GM10248 (cell line): ENCODE measurements at regions not wholly inside any gene's neighbourhood (a gene's known extent, or its start where the extent isn't known, plus 50 kb on each side); places are given as distances from the start of the nearest gene placed in this dataset.

Experiments
- CTCF ChIA-PET: fragments of 300-600 bp; sonication (Branson Sonifier 250); formaldehyde crosslinking; extraction: SDS; loops from one replicate; lab custom pipeline; 2021; ENCODE audit warnings: antibody characterized with exemption; lab: Yijun Ruan, JAX
- POLR2A ChIA-PET: fragments of 350-650 bp; sonication (Branson Sonifier 250); formaldehyde crosslinking; extraction: SDS; loops from one replicate; lab custom pipeline; 2020; ENCODE audit warnings: antibody characterized with exemption; lab: Yijun Ruan, JAX
- DNase-seq: peaks from one replicate; pipeline ENCODE4 v3.0.0; 2012; ENCODE audit errors: extremely low spot score
- CTCF ChIP-seq: IDR thresholded peaks from 2 replicates; pipeline ENCODE4 v1.5.1; 2012; ENCODE audit warnings: mild to moderate bottlenecking, low read depth; ENCODE audit errors: extremely low read depth, missing control alignments, control extremely low read depth

- ChIA-PET CTCF (interaction anchor here (1.4 kb wide), 1 partner anchor 13 kb away, joined by 4 read pairs; no protein-coding TSS in a partner anchor), POLR2A (no interaction called here)
- no peak for DNase-seq
- no peak for TF ChIP-seq CTCF
These were observed 68.3 kb downstream of the CHST1 start for GRCh38 chr11:45597097-45597496.

- TF ChIP-seq CTCF: no peak
- ChIA-PET CTCF (interaction anchor here (1.4 to 1.6 kb wide), 2 partner anchors 12 to 41 kb away, joined by 4 read pairs; no protein-coding TSS in a partner anchor), POLR2A (interaction anchor here (0.5 kb wide), 1 partner anchor 696 kb away, joined by 6 read pairs; no protein-coding TSS in a partner anchor)
- DNase-seq: no peak
These were observed 68.9 kb downstream of the CHST1 start for GRCh38 chr11:45596571-45596970.

DNA sequence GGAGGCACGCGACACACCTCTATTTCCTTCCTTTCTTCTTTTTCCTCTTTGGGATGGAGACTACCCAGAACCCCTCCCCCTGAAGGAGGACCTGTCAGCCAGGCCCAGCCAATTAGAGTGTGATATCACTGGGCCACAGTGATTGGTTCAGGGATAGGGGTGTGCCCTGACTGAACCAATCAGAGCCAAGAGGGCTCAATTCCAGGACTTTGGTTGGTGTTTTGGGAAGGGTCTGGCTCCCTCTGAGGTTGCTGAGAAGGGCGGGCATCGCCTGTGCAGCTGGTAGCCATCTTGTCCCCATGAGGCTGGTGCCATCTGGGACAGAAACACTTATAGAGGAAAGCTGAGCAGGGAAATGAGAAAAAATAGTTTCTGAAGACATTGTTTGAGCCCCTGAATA lies 71.4 kb downstream of the CHST1 start:
- ChIA-PET CTCF (no interaction called here), POLR2A (no interaction called here)
- no peak for DNase-seq
- TF ChIP-seq CTCF: no peak

GRCh38 chr11:45592636-45593035 lies 72.8 kb downstream of the CHST1 start:
- DNase-seq: no peak
- ChIA-PET POLR2A (no interaction called here), CTCF (no interaction called here)
- TF ChIP-seq CTCF: no peak

DNA sequence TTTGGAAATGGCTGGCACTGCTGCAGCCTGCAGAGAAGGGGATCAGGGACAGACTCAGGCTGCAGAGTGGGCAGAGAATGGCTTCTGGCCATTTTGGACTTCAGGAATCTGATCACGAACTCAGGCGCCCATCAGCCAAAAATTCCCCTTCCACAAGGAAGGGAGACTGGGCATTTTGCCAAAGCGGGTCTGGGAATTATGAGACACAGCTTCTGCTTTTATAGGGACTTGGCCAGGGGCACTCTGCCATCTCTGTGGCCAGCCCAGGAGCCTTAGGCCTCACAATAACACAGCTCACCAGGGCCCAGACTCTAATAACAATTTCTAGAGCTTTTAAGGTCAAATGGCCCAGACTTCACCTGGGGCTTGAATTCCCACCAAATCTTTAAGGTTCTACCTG lies 74.7 kb downstream of the CHST1 start:
- ChIA-PET POLR2A (no interaction called here), CTCF (no interaction called here)
- no peak for DNase-seq
- TF ChIP-seq CTCF: no peak

DNA sequence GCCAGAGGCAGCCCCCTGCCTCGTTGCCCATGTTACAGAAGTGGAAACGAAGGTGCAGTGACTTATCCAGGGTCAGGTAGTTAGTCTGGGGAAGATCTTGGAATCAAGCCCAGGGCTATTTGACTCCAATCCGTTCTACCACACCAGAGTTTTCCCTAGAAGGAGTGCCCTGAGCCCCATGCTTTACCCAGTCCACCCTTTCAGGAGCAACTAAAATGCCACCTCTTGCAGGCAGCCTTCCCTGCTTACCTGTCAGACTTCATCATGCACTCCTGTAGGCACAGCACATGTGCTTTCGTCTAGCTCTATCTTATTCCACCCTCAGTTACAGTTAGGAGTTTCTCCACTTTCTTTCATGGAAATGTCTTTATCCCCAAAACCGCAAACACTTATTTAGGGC lies 80.2 kb downstream of the CHST1 start:
- CTCF ChIA-PET: interaction anchor here (1.5 kb wide), 1 partner anchor 11 kb away, joined by 4 read pairs; no protein-coding TSS in a partner anchor
- no peak for DNase-seq
- POLR2A ChIA-PET: no interaction called here
- TF ChIP-seq CTCF: no peak
